HepG2 (cell line): ENCODE measurements at regions not wholly inside any gene's neighbourhood (a gene's known extent, or its start where the extent isn't known, plus 50 kb on each side); places are given as distances from the start of the nearest gene placed in this dataset.

ENCODE experiments used
- ATAC-seq: fragments of 200-7000 bp; cut with Tn5 transposase; 3 replicates; pipeline ENCODE4 v1.9.1; 2020; ENCODE audit warnings: mild to moderate bottlenecking, moderate library complexity
- BruUV-seq: library from RNA; stranded (reverse); fragments of 400-500 nt; replicated peaks from 2 replicates; lab custom pipeline; 2021; lab: Mats Ljungman, UMichigan
- CTCF ChIA-PET: fragments of 300-600 bp; formaldehyde crosslinking; extraction: SDS; loops from one replicate; lab custom pipeline; 2021; ENCODE audit warnings: low total read pairs, inconsistent platforms, low intra/inter-chr PET ratio; lab: Yijun Ruan, JAX
- POLR2A ChIA-PET: fragments of 350-600 bp; sonication (Branson Sonifier 250); formaldehyde crosslinking; loops from one replicate; lab custom pipeline; 2020; ENCODE audit warnings: antibody characterized with exemption, inconsistent platforms; lab: Yijun Ruan, JAX
- DNase-seq: peaks from one replicate; pipeline ENCODE4 v3.0.0-alpha.2; 2015; ENCODE audit warnings: low spot score
- FAIRE-seq: peaks from 3 replicates; lab custom pipeline; 2011; peaks lifted over from hg19 to GRCh38; lab: Jason Lieb, UNC
- H2AFZ ChIP-seq: one replicate; pipeline ENCODE4 v1.6.1; 2011; ENCODE audit warnings: low read length, inconsistent platforms
- H3K27ac ChIP-seq: fragments of 300-600 bp; 3 replicates; pipeline ENCODE4 v1.8.0; 2011; ENCODE audit warnings: mixed run types, mild to moderate bottlenecking, mixed read lengths, low read length, inconsistent platforms; ENCODE audit not compliant: insufficient read depth; ENCODE audit errors: extremely low read length
- H3K27me3 ChIP-seq, 2 experiments: fragments of 200-600 bp in 1 of 2; 2 replicates in 1 of 2; 3 replicates in 1 of 2; pipeline versions ENCODE4 v1.6.0 to v1.8.0; 2011; ENCODE audit warnings: low read length in 2 of 2, mild to moderate bottlenecking in 2 of 2, moderate library complexity in 2 of 2, inconsistent platforms in 1 of 2; ENCODE audit not compliant: insufficient read depth in 2 of 2, control insufficient read depth in 1 of 2
- H3K36me3 ChIP-seq, 2 experiments: fragments of 200-600 bp in 1 of 2; replicated peaks in 1 of 2; 2 replicates in 1 of 2; 3 replicates in 1 of 2; pipeline versions ENCODE4 v1.5.1 to v1.8.0; 2011; ENCODE audit warnings: low read length in 2 of 2, inconsistent platforms in 1 of 2; ENCODE audit not compliant: insufficient read depth in 2 of 2, control insufficient read depth in 1 of 2
- H3K4me1 ChIP-seq: 2 replicates; pipeline ENCODE4 v1.5.1; 2012; ENCODE audit warnings: low read length, inconsistent platforms; ENCODE audit not compliant: insufficient read depth
- H3K4me2 ChIP-seq: 2 replicates; pipeline ENCODE4 v1.6.0; 2011; ENCODE audit warnings: low read depth, low read length, inconsistent platforms
- H3K4me3 ChIP-seq, 3 experiments: fragments of 200-600 bp in 1 of 3; sonication (generic), shearing (Covaris generic) in 1 of 3; replicated peaks in 1 of 3; 2 replicates each; pipeline ENCODE4 v1.5.1; 2011 to 2016; ENCODE audit warnings: low read length in 3 of 3, inconsistent platforms in 2 of 3, low read depth in 2 of 3, mild to moderate bottlenecking in 2 of 3, control low read depth in 1 of 3, mixed read lengths in 1 of 3; ENCODE audit not compliant: insufficient read depth in 1 of 3
- H3K79me2 ChIP-seq: one replicate; pipeline ENCODE4 v1.6.1; 2011; ENCODE audit warnings: low read length, inconsistent platforms; ENCODE audit not compliant: insufficient read depth
- H3K9ac ChIP-seq: 2 replicates; pipeline ENCODE4 v1.6.0; 2011; ENCODE audit warnings: mild to moderate bottlenecking, low read depth, low read length, inconsistent platforms; ENCODE audit not compliant: insufficient read depth
- H3K9me3 ChIP-seq: 2 replicates; pipeline ENCODE4 v1.5.1; 2012; ENCODE audit warnings: mild to moderate bottlenecking, low read length
- H4K20me1 ChIP-seq: 2 replicates; pipeline ENCODE4 v1.6.0; 2011; ENCODE audit warnings: inconsistent platforms, mild to moderate bottlenecking, low read length, moderate library complexity; ENCODE audit not compliant: insufficient read depth
- CSRNP2 ChIP-seq: sonication (generic); formaldehyde crosslinking; conservative IDR thresholded peaks from 2 replicates; pipeline ENCODE4 v1.8.0; 2022; ENCODE audit warnings: low read depth, missing genetic modification reagents
- DMTF1 ChIP-seq: sonication (generic); formaldehyde crosslinking; IDR thresholded peaks from 2 replicates; pipeline ENCODE4 v1.4.0; 2020; ENCODE audit warnings: mild to moderate bottlenecking, missing genetic modification reagents
- JDP2 ChIP-seq: sonication (generic); formaldehyde crosslinking; IDR thresholded peaks from 2 replicates; pipeline ENCODE4 v1.8.1; 2022; ENCODE audit warnings: missing genetic modification reagents, borderline replicate concordance
- ZBTB40 ChIP-seq, 2 experiments: fragments of 450-650 bp in 1 of 2; sonication (generic) in 1 of 2; formaldehyde crosslinking in 1 of 2; IDR thresholded peaks; 2 replicates each; pipeline versions ENCODE4 v1.6.1 to v1.8.0; 2016 to 2022; ENCODE audit warnings: antibody characterized with exemption in 1 of 2, mild to moderate bottlenecking in 1 of 2, missing genetic modification reagents in 1 of 2
- ZMAT3 ChIP-seq: sonication (generic); formaldehyde crosslinking; conservative IDR thresholded peaks from 2 replicates; pipeline ENCODE4 v1.7.0; 2021; ENCODE audit warnings: missing genetic modification reagents
- ZNF552 ChIP-seq: sonication (generic); formaldehyde crosslinking; IDR thresholded peaks from 2 replicates; pipeline ENCODE4 v1.9.0; 2022; ENCODE audit warnings: missing genetic modification reagents, mild to moderate bottlenecking, borderline replicate concordance
- ZNF563 ChIP-seq: sonication (generic); formaldehyde crosslinking; IDR thresholded peaks from 2 replicates; pipeline ENCODE4 v1.8.0; 2022; ENCODE audit warnings: mild to moderate bottlenecking, moderate library complexity, missing genetic modification reagents
- ZNF652 ChIP-seq: IDR thresholded peaks from 2 replicates; pipeline ENCODE4 v1.6.1; 2016; ENCODE audit warnings: low read depth, borderline replicate concordance
- ZNF674 ChIP-seq: sonication (generic); formaldehyde crosslinking; IDR thresholded peaks from 2 replicates; pipeline ENCODE4 v1.5.0; 2020; ENCODE audit warnings: low read depth, mild to moderate bottlenecking, missing genetic modification reagents
- ZNF704 ChIP-seq: sonication (generic); formaldehyde crosslinking; IDR thresholded peaks from 2 replicates; pipeline ENCODE4 v1.8.1; 2023; ENCODE audit warnings: mild to moderate bottlenecking, inconsistent platforms, moderate library complexity, missing genetic modification reagents, borderline replicate concordance
- WGBS: methylation state at CpG from one replicate; pipeline ENCODE4 v1.1.6; 2017; ENCODE audit warnings: low lambda C conversion rate; 5-methylcytosine and 5-hydroxymethylcytosine counted together
- in situ Hi-C: cut with HindIII; loops from 2 replicates; pipeline ENCODE4 v1.10.0; 2017; ENCODE audit warnings: low pct_unique_long_range_greater_than_20kb; ENCODE audit not compliant: extremely low pct_ligation_motif_present
- intact Hi-C: fragments of 100-400 bp; cut with micrococcal nuclease; formaldehyde crosslinking; loops from one replicate; pipeline ENCODE4 v1.10.0; 2022; ENCODE audit not compliant: unreplicated experiment

GRCh38 chr2:51324051-51324450, 292.1 kb upstream of the NRXN1 start:
- intact Hi-C loops (no loop called here), in situ Hi-C loops (no loop called here)
- Histone ChIP-seq H2AFZ (no peak overlapping the region), H3K27ac (no peak overlapping the region), H3K27me3 (no peaks in the 10 kb centered on the region), H3K9ac (no peak overlapping the region), H3K36me3 (no peaks in the 10 kb centered on the region), H3K79me2 (no peaks in the 10 kb centered on the region), H3K9me3 (peaks cover 93% of the 10 kb centered on the region), H3K4me1 (no peaks in the 10 kb centered on the region), H4K20me1 (no peaks in the 10 kb centered on the region), H3K4me3 (no peak overlapping the region), H3K4me2 (no peak overlapping the region)
- no peak for DNase-seq
- no peak for FAIRE-seq
- BruUV-seq, result no TSS peak
- ATAC-seq, result no peak
- ChIA-PET CTCF (no interaction called here), POLR2A (no interaction called here)
- WGBS, result under 1% methylated on average over 4 of the region's 4 CpGs
- TF ChIP-seq CSRNP2 (CRISPR knock-in tag), result no peak
- no peak for TF ChIP-seq ZNF652 (CRISPR knock-in tag)
- no peak for TF ChIP-seq ZNF563
- TF ChIP-seq ZNF674 (CRISPR knock-in tag), result no peak
- TF ChIP-seq ZBTB40 (IDR thresholded peaks at IDR 0.05), result no peak
- TF ChIP-seq ZBTB40 (CRISPR knock-in tag; IDR thresholded peaks at IDR 0.05), result no peak
- TF ChIP-seq ZNF704 (CRISPR knock-in tag), result no peak
- TF ChIP-seq JDP2, result no peak
- no peak for TF ChIP-seq DMTF1 (CRISPR knock-in tag)
- no peak for TF ChIP-seq ZMAT3 (CRISPR knock-in tag)
- TF ChIP-seq ZNF552 (CRISPR knock-in tag), result no peak
